Ishikawa (cell line): ENCODE measurements at regions not wholly inside any gene's neighbourhood (a gene's known extent, or its start where the extent isn't known, plus 50 kb on each side); places are given as distances from the start of the nearest gene placed in this dataset.

ENCODE experiments used
- CEBPB ChIP-seq: IDR thresholded peaks from 2 replicates; pipeline ENCODE4 v1.6.1; 2012
- CREB1 ChIP-seq: IDR thresholded peaks from 2 replicates; pipeline ENCODE4 v1.6.1; 2012; ENCODE audit warnings: low read depth
- EGR1 ChIP-seq: IDR thresholded peaks from 2 replicates; pipeline ENCODE4 v1.6.1; 2012
- EP300 ChIP-seq: IDR thresholded peaks from 2 replicates; pipeline ENCODE4 v1.6.1; 2012; ENCODE audit warnings: borderline replicate concordance
- FOXM1 ChIP-seq: IDR thresholded peaks from 2 replicates; pipeline ENCODE4 v1.6.1; 2012; ENCODE audit warnings: low read depth, borderline replicate concordance
- MAX ChIP-seq: IDR thresholded peaks from 2 replicates; pipeline ENCODE4 v1.6.1; 2012
- NFIC ChIP-seq: IDR thresholded peaks from 2 replicates; pipeline ENCODE4 v1.6.1; 2012
- RAD21 ChIP-seq: IDR thresholded peaks from 2 replicates; pipeline ENCODE4 v1.6.1; 2012; ENCODE audit warnings: low read depth
- REST ChIP-seq: IDR thresholded peaks from 2 replicates; pipeline ENCODE4 v1.6.1; 2012; ENCODE audit warnings: low read depth, mild to moderate bottlenecking
- TAF1 ChIP-seq: IDR thresholded peaks from 2 replicates; pipeline ENCODE4 v1.6.1; 2012; ENCODE audit warnings: low read depth, mild to moderate bottlenecking
- TCF12 ChIP-seq: IDR thresholded peaks from 2 replicates; pipeline ENCODE4 v1.6.1; 2012; ENCODE audit warnings: low read depth
- TEAD4 ChIP-seq: IDR thresholded peaks from 2 replicates; pipeline ENCODE4 v1.6.1; 2012
- YY1 ChIP-seq: IDR thresholded peaks from 2 replicates; pipeline ENCODE4 v1.6.1; 2012; ENCODE audit warnings: low read depth

- TF ChIP-seq EP300: no peak
- no peak for TF ChIP-seq MAX
- TF ChIP-seq TEAD4: no peak
- TF ChIP-seq TCF12: no peak
- TF ChIP-seq CREB1: no peak
- TF ChIP-seq REST: no peak
- TF ChIP-seq CEBPB: no peak
- TF ChIP-seq TAF1: no peak
- TF ChIP-seq YY1: no peak
- TF ChIP-seq RAD21: no peak
- no peak for TF ChIP-seq NFIC
- no peak for TF ChIP-seq EGR1
- no peak for TF ChIP-seq FOXM1
These were observed 91.1 kb upstream of the IL12A start for GRCh38 chr3:159897331-159898075.
